Peyer's patch (tissue), 4 donors: ENCODE measurements at regions not wholly inside any gene's neighbourhood (a gene's known extent, or its start where the extent isn't known, plus 50 kb on each side); places are given as distances from the start of the nearest gene placed in this dataset.

Experiments used
- CTCF ChIP-seq, 6 experiments: fragments of 450-650 bp in 4 of 6; fragments of 200-600 bp in 2 of 6; sonication (generic) in 1 of 6; IDR thresholded peaks; one replicate each; pipeline ENCODE4 v1.5.1; 2017 to 2019; ENCODE audit warnings: antibody characterized with exemption in 6 of 6, mild to moderate bottlenecking in 3 of 6, moderate library complexity in 1 of 6
- POLR2A ChIP-seq, 2 donors: fragments of 450-650 bp; IDR thresholded peaks; one replicate each; pipeline ENCODE4 v1.5.1; 2017; ENCODE audit warnings: antibody characterized with exemption in 2 of 2, mild to moderate bottlenecking in 2 of 2, moderate library complexity in 2 of 2

DNA sequence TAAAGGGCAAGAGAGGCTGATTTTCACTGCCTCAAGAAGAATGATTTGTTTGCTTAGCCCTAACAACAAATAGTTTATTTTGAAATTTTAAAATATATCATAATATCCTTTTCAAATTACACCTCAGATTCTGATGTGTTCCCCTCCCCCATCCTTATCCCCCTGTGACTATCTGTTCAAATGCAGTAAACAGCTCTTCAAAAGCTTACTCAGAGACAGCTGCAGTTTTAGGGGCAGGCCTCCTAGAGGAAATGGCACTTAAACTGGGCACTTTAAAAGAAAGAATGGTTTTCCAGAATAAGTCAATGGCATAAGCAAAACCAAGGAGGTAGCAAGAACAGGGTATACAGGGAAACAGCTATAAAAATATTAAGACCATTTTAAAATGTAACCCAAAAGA lies 118.6 kb upstream of the UST start:
- TF ChIP-seq CTCF (IDR thresholded peaks at IDR 0.05) (no peak), POLR2A (IDR thresholded peaks at IDR 0.05) (no peak)
